Astrocyte (in vitro differentiated cells and primary cell): ENCODE measurements at regions not wholly inside any gene's neighbourhood (a gene's known extent, or its start where the extent isn't known, plus 50 kb on each side); places are given as distances from the start of the nearest gene placed in this dataset.

Source experiments
- CTCF ChIP-seq: IDR thresholded peaks from 2 replicates; pipeline ENCODE4 v1.5.1; 2011; ENCODE audit warnings: low read depth, mild to moderate bottlenecking, inconsistent platforms, low read length, moderate library complexity; ENCODE audit not compliant: insufficient read depth
- EZH2 ChIP-seq: IDR thresholded peaks from 2 replicates; pipeline ENCODE4 v1.6.1; 2012; ENCODE audit warnings: mild to moderate bottlenecking, low read length, inconsistent platforms; ENCODE audit not compliant: insufficient read depth

GRCh38 chr4:19756661-19757060 lies 495.0 kb upstream of the SLIT2 start:
- TF ChIP-seq CTCF = no peak
- TF ChIP-seq EZH2 = no peak
